MM.1S (cell line): ENCODE measurements at regions not wholly inside any gene's neighbourhood (a gene's known extent, or its start where the extent isn't known, plus 50 kb on each side); places are given as distances from the start of the nearest gene placed in this dataset.

Experiments
- DNase-seq: peaks from one replicate; pipeline ENCODE4 v3.0.0-alpha.2; 2015
- H2AFZ ChIP-seq: fragments of 300-600 bp; sonication (generic); 2 replicates; pipeline ENCODE4 v1.6.0; 2016; ENCODE audit warnings: antibody characterized with exemption, low read length
- H3F3A ChIP-seq: fragments of 300-600 bp; sonication (generic); 2 replicates; pipeline ENCODE4 v1.6.1; 2016; ENCODE audit warnings: mild to moderate bottlenecking, antibody characterized with exemption, low read length, moderate library complexity, mixed read lengths; ENCODE audit not compliant: insufficient read depth
- H3K27ac ChIP-seq: fragments of 300-600 bp; sonication (generic); 2 replicates; pipeline ENCODE4 v1.5.1; 2016; ENCODE audit warnings: mild to moderate bottlenecking, low read length
- H3K27me3 ChIP-seq: fragments of 300-600 bp; sonication (generic); replicated peaks from 2 replicates; pipeline ENCODE4 v1.6.0; 2016; ENCODE audit warnings: low read length; ENCODE audit not compliant: insufficient read depth
- H3K36me3 ChIP-seq: fragments of 300-600 bp; sonication (generic); replicated peaks from 2 replicates; pipeline ENCODE4 v1.6.1; 2016; ENCODE audit warnings: mild to moderate bottlenecking, low read length, mixed read lengths; ENCODE audit not compliant: insufficient read depth
- H3K4me1 ChIP-seq: fragments of 300-600 bp; sonication (generic); 2 replicates; pipeline ENCODE4 v1.6.1; 2016; ENCODE audit warnings: low read length, mixed read lengths
- H3K4me2 ChIP-seq: fragments of 300-600 bp; sonication (generic); 2 replicates; pipeline ENCODE4 v1.6.0; 2016; ENCODE audit warnings: low read depth, low read length
- H3K4me3 ChIP-seq: fragments of 300-600 bp; sonication (generic); 2 replicates; pipeline ENCODE4 v1.5.1; 2016; ENCODE audit warnings: low read length, mixed read lengths
- H3K79me2 ChIP-seq: fragments of 300-600 bp; sonication (generic); 2 replicates; pipeline ENCODE4 v1.6.1; 2016; ENCODE audit warnings: mixed run types, low read length, mixed read lengths
- H3K9ac ChIP-seq: fragments of 300-600 bp; sonication (generic); 2 replicates; pipeline ENCODE4 v1.6.1; 2016; ENCODE audit warnings: low read length, mixed read lengths
- H3K9me2 ChIP-seq: fragments of 300-600 bp; sonication (generic); replicated peaks from 2 replicates; pipeline ENCODE4 v1.6.1; 2016; ENCODE audit warnings: mild to moderate bottlenecking, low read length, mixed read lengths; ENCODE audit not compliant: insufficient read depth
- H3K9me3 ChIP-seq: fragments of 300-600 bp; sonication (generic); replicated peaks from 2 replicates; pipeline ENCODE4 v1.6.1; 2016; ENCODE audit warnings: mild to moderate bottlenecking, low read length, mixed read lengths; ENCODE audit not compliant: insufficient read depth
- H4K20me1 ChIP-seq: fragments of 300-600 bp; sonication (generic); 2 replicates; pipeline ENCODE4 v1.6.1; 2016; ENCODE audit warnings: mild to moderate bottlenecking, low read length, moderate library complexity, mixed read lengths; ENCODE audit not compliant: insufficient read depth
- CTCF ChIP-seq: fragments of 300-600 bp; sonication (generic); IDR thresholded peaks from 2 replicates; pipeline ENCODE4 v1.5.1; 2016; ENCODE audit warnings: antibody characterized with exemption, low read length, mixed read lengths
- EZH2 ChIP-seq: fragments of 300-600 bp; sonication (generic); optimal IDR thresholded peaks from 2 replicates; pipeline ENCODE3; 2017; ENCODE audit warnings: low read depth, mild to moderate bottlenecking, antibody characterized with exemption, low read length, mixed read lengths
- EZH2phosphoT487 ChIP-seq: fragments of 300-600 bp; sonication (generic); IDR thresholded peaks from 2 replicates; pipeline ENCODE4 v1.6.1; 2018; ENCODE audit warnings: antibody characterized with exemption, low read length

DNA sequence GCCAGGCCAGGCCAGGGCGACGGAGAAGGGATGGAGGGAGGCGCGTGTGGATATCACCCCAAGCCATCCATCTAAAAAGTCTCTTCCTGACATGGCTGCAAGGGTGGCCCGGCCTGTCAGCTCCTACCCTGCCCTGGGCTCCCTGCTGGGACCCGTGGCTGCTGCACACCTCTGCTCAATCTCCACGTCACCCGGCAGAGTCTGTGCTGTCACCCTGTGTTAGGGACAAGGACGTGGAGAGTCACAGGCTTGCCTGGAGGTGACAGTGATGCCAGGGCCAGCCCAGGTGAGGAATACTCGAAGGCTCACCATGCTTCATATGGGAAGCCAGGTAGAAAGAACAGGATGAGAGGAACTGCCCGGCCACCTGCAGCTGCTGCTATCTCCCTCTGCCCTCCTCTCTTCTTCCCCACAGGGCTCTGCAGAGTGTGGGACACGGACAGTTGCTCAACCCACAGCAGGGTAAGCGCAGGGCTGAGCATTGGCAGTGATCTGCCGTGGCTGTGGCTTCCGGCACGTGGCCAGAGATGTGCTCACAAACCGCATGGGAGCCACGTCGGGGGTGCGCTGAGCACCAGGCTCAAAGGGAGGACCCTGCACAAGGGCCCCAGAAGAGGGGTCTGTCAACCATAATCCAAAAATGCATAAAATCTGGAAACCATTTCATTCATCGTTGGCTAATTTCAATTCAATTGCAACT is 214.3 kb downstream of the DLL1 start:
- TF ChIP-seq EZH2phosphoT487 (no peak), EZH2 (no peak), CTCF (no peak)

GRCh38 chr6:170075659-170076223 is 215.1 kb downstream of the DLL1 start:
- no peaks in the 10 kb centered on the region for H3K9me3 ChIP-seq
- H3K9me2 ChIP-seq = no peaks in the 10 kb centered on the region
- no peak overlapping the region for H3K9ac ChIP-seq
- no peak overlapping the region for H3K27ac ChIP-seq
- no peaks in the 10 kb centered on the region for H3K36me3 ChIP-seq
- DNase-seq = no peak
- no peaks in the 10 kb centered on the region for H3F3A ChIP-seq
- TF ChIP-seq EZH2phosphoT487 = no peak
- no peak overlapping the region for H3K4me2 ChIP-seq
- H3K4me3 ChIP-seq = no peak overlapping the region
- H3K79me2 ChIP-seq = no peaks in the 10 kb centered on the region
- no peaks in the 10 kb centered on the region for H3K4me1 ChIP-seq
- no peaks in the 10 kb centered on the region for H4K20me1 ChIP-seq
- no peak overlapping the region for H2AFZ ChIP-seq
- no peaks in the 10 kb centered on the region for H3K27me3 ChIP-seq

More for the DNA sequence above, 214.3 kb downstream of the DLL1 start:
- Histone ChIP-seq H2AFZ (no peak overlapping the region), H3K27me3 (no peaks in the 10 kb centered on the region), H3K9ac (no peak overlapping the region), H3K4me3 (no peak overlapping the region), H3K9me2 (no peaks in the 10 kb centered on the region), H3F3A (no peaks in the 10 kb centered on the region), H3K27ac (no peak overlapping the region), H3K4me1 (no peaks in the 10 kb centered on the region), H3K79me2 (no peaks in the 10 kb centered on the region), H3K9me3 (no peaks in the 10 kb centered on the region), H3K4me2 (no peak overlapping the region), H3K36me3 (no peaks in the 10 kb centered on the region), H4K20me1 (no peaks in the 10 kb centered on the region)
- DNase-seq = no peak

- Histone ChIP-seq H3K36me3 (no peaks in the 10 kb centered on the region), H3F3A (no peaks in the 10 kb centered on the region), H4K20me1 (no peaks in the 10 kb centered on the region), H3K9me2 (no peaks in the 10 kb centered on the region), H3K4me2 (no peak overlapping the region), H2AFZ (no peak overlapping the region), H3K9ac (no peak overlapping the region), H3K4me3 (no peak overlapping the region), H3K4me1 (no peaks in the 10 kb centered on the region), H3K27ac (no peak overlapping the region), H3K79me2 (no peaks in the 10 kb centered on the region), H3K9me3 (no peaks in the 10 kb centered on the region), H3K27me3 (no peaks in the 10 kb centered on the region)
- TF ChIP-seq CTCF = no peak
- TF ChIP-seq EZH2phosphoT487 = no peak
- TF ChIP-seq EZH2 = no peak
- DNase-seq = no peak
Observed at GRCh38 chr6:170074907-170075306, 216.0 kb downstream of the DLL1 start.

GRCh38 chr6:170074435-170074834 is 216.4 kb downstream of the DLL1 start:
- Histone ChIP-seq H3K79me2 (no peaks in the 10 kb centered on the region), H4K20me1 (no peaks in the 10 kb centered on the region), H3F3A (no peaks in the 10 kb centered on the region), H3K27ac (no peak overlapping the region), H3K9ac (no peak overlapping the region), H3K9me3 (no peaks in the 10 kb centered on the region), H3K4me1 (no peaks in the 10 kb centered on the region), H3K4me2 (no peak overlapping the region), H2AFZ (no peak overlapping the region), H3K27me3 (no peaks in the 10 kb centered on the region), H3K9me2 (no peaks in the 10 kb centered on the region), H3K4me3 (no peak overlapping the region), H3K36me3 (no peaks in the 10 kb centered on the region)
- no peak for DNase-seq
- TF ChIP-seq EZH2phosphoT487 (no peak), CTCF (no peak), EZH2 (no peak)
